ENCODE measurements at regions not wholly inside any gene's neighbourhood (a gene's known extent, or its start where the extent isn't known, plus 50 kb on each side); places are given as distances from the start of the nearest gene placed in this dataset.
"Not testable (repeated sequence)": the region's sequence is repeated elsewhere in the genome, so short reads cannot be mapped to it uniquely, and the experiment has no call there.

GRCh38 chr9:30484690-30485089 lies 1899.8 kb upstream of the ACO1 start:
- no peak for DNase-seq

- DNase-seq, result no peak
Observed at GRCh38 chr9:30504502-30504905, 1879.9 kb upstream of the ACO1 start.

GRCh38 chr9:30505311-30505710 lies 1879.1 kb upstream of the ACO1 start:
- no peak for DNase-seq

- no peak for DNase-seq
Observed at GRCh38 chr9:30506749-30507148, 1877.7 kb upstream of the ACO1 start.

GRCh38 chr9:30507166-30507565 lies 1877.3 kb upstream of the ACO1 start:
- no peak for DNase-seq

GRCh38 chr9:30511666-30512065 lies 1872.8 kb upstream of the ACO1 start:
- DNase-seq, result no peak

- no peak for DNase-seq
Observed at GRCh38 chr9:30519166-30519565, 1865.3 kb upstream of the ACO1 start.

- DNase-seq, result no peak
Observed at GRCh38 chr9:30519756-30520155, 1864.7 kb upstream of the ACO1 start.

- DNase-seq, result no peak
Observed at GRCh38 chr9:30522061-30522460, 1862.4 kb upstream of the ACO1 start.

GRCh38 chr9:30522486-30522885 lies 1862.0 kb upstream of the ACO1 start:
- DNase-seq, result no peak

- no peak for DNase-seq
Observed at GRCh38 chr9:30524311-30524710, 1860.1 kb upstream of the ACO1 start.

- no peak for DNase-seq
Observed at GRCh38 chr9:30534455-30534854, 1850.0 kb upstream of the ACO1 start.

GRCh38 chr9:30534896-30535295 lies 1849.5 kb upstream of the ACO1 start:
- DNase-seq, result no peak

GRCh38 chr9:30536494-30536893 lies 1847.9 kb upstream of the ACO1 start:
- no peak for DNase-seq

GRCh38 chr9:30539696-30540095 lies 1844.7 kb upstream of the ACO1 start:
- DNase-seq, result not testable (repeated sequence)

- no peak for DNase-seq
Observed at GRCh38 chr9:30574355-30575151, 1809.9 kb upstream of the ACO1 start.

GRCh38 chr9:30575218-30575617 lies 1809.2 kb upstream of the ACO1 start:
- no peak for DNase-seq

- DNase-seq, result no peak
Observed at GRCh38 chr9:30575691-30576090, 1808.8 kb upstream of the ACO1 start.

GRCh38 chr9:30579810-30580209 lies 1804.6 kb upstream of the ACO1 start:
- DNase-seq, result no peak

GRCh38 chr9:30582240-30582639 lies 1802.2 kb upstream of the ACO1 start:
- DNase-seq, result no peak

- no peak for DNase-seq
Observed at GRCh38 chr9:30584559-30584958, 1799.9 kb upstream of the ACO1 start.

- DNase-seq, result no peak
Observed at GRCh38 chr9:30591461-30591860, 1793.0 kb upstream of the ACO1 start.

- DNase-seq, result no peak
Observed at GRCh38 chr9:30597608-30598007, 1786.8 kb upstream of the ACO1 start.

GRCh38 chr9:30605936-30606335 lies 1778.5 kb upstream of the ACO1 start:
- no peak for DNase-seq

GRCh38 chr9:30609713-30610112 lies 1774.7 kb upstream of the ACO1 start:
- DNase-seq, result no peak

All from suppressor macrophage treated with lipopolysaccharide for 1 hour (primary cell).